GM23338 (cell line): ENCODE measurements at regions not wholly inside any gene's neighbourhood (a gene's known extent, or its start where the extent isn't known, plus 50 kb on each side); places are given as distances from the start of the nearest gene placed in this dataset.

Experiments used
- ATAC-seq: fragments of 200-7000 bp; cut with Tn5 transposase; 3 replicates; pipeline ENCODE4 v1.9.1; 2020
- DNase-seq: peaks from one replicate; pipeline ENCODE4 v3.0.0-alpha.2; 2015; ENCODE audit warnings: low spot score
- H2AFZ ChIP-seq: fragments of 200-600 bp; sonication (generic); 2 replicates; pipeline ENCODE4 v1.8.0; 2016; ENCODE audit warnings: antibody characterized with exemption, mild to moderate bottlenecking, moderate library complexity
- H3F3A ChIP-seq: fragments of 200-600 bp; sonication (generic); replicated peaks from 2 replicates; pipeline ENCODE4 v1.8.0; 2017; ENCODE audit warnings: antibody characterized with exemption, mixed run types, low read depth
- H3K27ac ChIP-seq: fragments of 200-600 bp; sonication (generic); 2 replicates; pipeline ENCODE4 v1.6.1; 2016; ENCODE audit warnings: low read depth
- H3K27me3 ChIP-seq: fragments of 200-600 bp; sonication (generic); 2 replicates; pipeline ENCODE4 v1.8.0; 2016; ENCODE audit warnings: mild to moderate bottlenecking, mixed run types, moderate library complexity; ENCODE audit not compliant: insufficient read depth
- H3K36me3 ChIP-seq: fragments of 200-600 bp; sonication (generic); 2 replicates; pipeline ENCODE4 v1.8.0; 2016; ENCODE audit warnings: mild to moderate bottlenecking; ENCODE audit not compliant: insufficient read depth
- H3K4me1 ChIP-seq: fragments of 200-600 bp; sonication (generic); 2 replicates; pipeline ENCODE4 v1.8.0; 2016; ENCODE audit warnings: mild to moderate bottlenecking, moderate library complexity; ENCODE audit not compliant: insufficient read depth
- H3K4me2 ChIP-seq: fragments of 200-600 bp; sonication (generic); 2 replicates; pipeline ENCODE4 v1.7.1; 2017; ENCODE audit warnings: mixed run types
- H3K4me3 ChIP-seq: fragments of 200-600 bp; sonication (generic); 2 replicates; pipeline ENCODE4 v1.6.1; 2016; ENCODE audit warnings: mixed run types
- H3K79me2 ChIP-seq: fragments of 200-600 bp; sonication (generic); replicated peaks from 2 replicates; pipeline ENCODE4 v1.8.0; 2017; ENCODE audit warnings: mild to moderate bottlenecking; ENCODE audit not compliant: insufficient read depth
- H3K9me2 ChIP-seq: fragments of 200-600 bp; sonication (generic); 2 replicates; pipeline ENCODE4 v1.8.0; 2017; ENCODE audit not compliant: insufficient read depth
- H4K20me1 ChIP-seq: fragments of 200-600 bp; sonication (generic); replicated peaks from 2 replicates; pipeline ENCODE4 v1.8.0; 2017; ENCODE audit warnings: mild to moderate bottlenecking; ENCODE audit not compliant: insufficient read depth
- H3K27ac Mint-ChIP-seq: 2 replicates; pipeline ENCODE4 v1.8.0; 2020; ENCODE audit warnings: inconsistent platforms, mild to moderate bottlenecking, moderate library complexity, mixed read lengths
- H3K27me3 Mint-ChIP-seq: 3 replicates; pipeline ENCODE4 v1.8.0; 2022; ENCODE audit warnings: low read depth, mild to moderate bottlenecking, moderate library complexity, mixed read lengths, inconsistent platforms; ENCODE audit not compliant: insufficient read depth, poor library complexity
- H3K36me3 Mint-ChIP-seq: 3 replicates; pipeline ENCODE4 v1.8.0; 2021; ENCODE audit warnings: low read depth, mild to moderate bottlenecking, inconsistent platforms, moderate library complexity, mixed read lengths
- H3K4me1 Mint-ChIP-seq: 3 replicates; pipeline ENCODE4 v1.8.0; 2020; ENCODE audit warnings: mild to moderate bottlenecking, inconsistent platforms, mixed read lengths
- H3K4me3 Mint-ChIP-seq: 3 replicates; pipeline ENCODE4 v1.8.0; 2021; ENCODE audit warnings: moderate library complexity, mild to moderate bottlenecking, inconsistent platforms, mixed read lengths
- H3K9me3 Mint-ChIP-seq: 3 replicates; pipeline ENCODE4 v1.8.0; 2020; ENCODE audit warnings: moderate library complexity, mild to moderate bottlenecking, inconsistent platforms, mixed read lengths
- CREB1 ChIP-seq: fragments of 250-450 bp; sonication (Bioruptor Pico); IDR thresholded peaks from 2 replicates; pipeline ENCODE4 v1.5.0; 2020; ENCODE audit warnings: low read depth, mild to moderate bottlenecking, moderate library complexity
- CTCF ChIP-seq, 2 experiments: fragments of 200-600 bp in 1 of 2; sonication (generic) in 1 of 2; conservative IDR thresholded peaks; 2 replicates each; pipeline versions ENCODE4 v1.5.1 to v1.6.1; 2016 to 2017; ENCODE audit warnings: antibody characterized with exemption in 2 of 2, low read depth in 2 of 2, mild to moderate bottlenecking in 2 of 2, moderate library complexity in 1 of 2
- ETS1 ChIP-seq: IDR thresholded peaks from 2 replicates; pipeline ENCODE4 v1.6.1; 2016; ENCODE audit warnings: antibody characterized with exemption
- EZH2 ChIP-seq: fragments of 200-600 bp; sonication (generic); IDR thresholded peaks from one replicate; pipeline ENCODE4 v1.8.0; 2017; ENCODE audit warnings: antibody characterized with exemption, mild to moderate bottlenecking, low read depth; ENCODE audit not compliant: unreplicated experiment
- EZH2phosphoT487 ChIP-seq: fragments of 200-600 bp; sonication (generic); IDR thresholded peaks from one replicate; pipeline ENCODE4 v1.8.1; 2018; ENCODE audit warnings: antibody characterized with exemption; ENCODE audit not compliant: unreplicated experiment
- JUNB ChIP-seq: IDR thresholded peaks from one replicate; pipeline ENCODE4 v1.6.1; 2016; ENCODE audit warnings: antibody characterized with exemption; ENCODE audit not compliant: unreplicated experiment
- NANOG ChIP-seq: IDR thresholded peaks from 2 replicates; pipeline ENCODE4 v1.6.1; 2016; ENCODE audit warnings: antibody characterized with exemption, borderline replicate concordance
- POLR2AphosphoS5 ChIP-seq: IDR thresholded peaks from 2 replicates; pipeline ENCODE4 v1.6.1; 2016; ENCODE audit warnings: antibody characterized with exemption, low read depth
- REST ChIP-seq: IDR thresholded peaks from one replicate; pipeline ENCODE4 v1.6.1; 2018; ENCODE audit warnings: antibody characterized with exemption; ENCODE audit not compliant: unreplicated experiment
- STAT1 ChIP-seq: IDR thresholded peaks from one replicate; pipeline ENCODE4 v1.6.1; 2016; ENCODE audit warnings: antibody characterized with exemption; ENCODE audit not compliant: unreplicated experiment
- ZNF114 ChIP-seq: fragments of 250-450 bp; sonication (Bioruptor Pico); IDR thresholded peaks from 2 replicates; pipeline ENCODE4 v1.5.0; 2020; ENCODE audit warnings: mild to moderate bottlenecking, moderate library complexity
- ZNF331 ChIP-seq: fragments of 250-450 bp; sonication (Bioruptor Pico); IDR thresholded peaks from 2 replicates; pipeline ENCODE4 v1.5.0; 2020; ENCODE audit warnings: low read depth, mild to moderate bottlenecking, moderate library complexity
- ZNF462 ChIP-seq: fragments of 250-450 bp; sonication (Bioruptor Pico); IDR thresholded peaks from 2 replicates; pipeline ENCODE4 v1.5.0; 2020; ENCODE audit warnings: mild to moderate bottlenecking, moderate library complexity

GRCh38 chr20:22958390-22958789 is 76.7 kb upstream of the SSTR4 start:
- H3K4me3 ChIP-seq = no peak overlapping the region
- no peaks in the 10 kb centered on the region for H3K79me2 ChIP-seq
- no peaks in the 10 kb centered on the region for H3K36me3 ChIP-seq
- H3K36me3 Mint-ChIP-seq = no peaks in the 10 kb centered on the region
- ATAC-seq = no peak
- H3K9me2 ChIP-seq = 0 out of 2 replicates have a peak, but pooled peaks cover 3% of the 10 kb centered on the region
- H3K27me3 Mint-ChIP-seq = peaks cover 1% of the 10 kb centered on the region
- H3K4me1 Mint-ChIP-seq = peaks cover 5% of the 10 kb centered on the region; the same call in 2 of the 3 replicates
- no peaks in the 10 kb centered on the region for H3K4me1 ChIP-seq
- H3K27ac Mint-ChIP-seq = no peak overlapping the region
- H3K4me3 Mint-ChIP-seq = no peak overlapping the region
- DNase-seq = no peak
- no peaks in the 10 kb centered on the region for H4K20me1 ChIP-seq
- H3K27me3 ChIP-seq = no peaks in the 10 kb centered on the region
- H2AFZ ChIP-seq = no peak overlapping the region
- TF ChIP-seq ZNF331 = no peak
- no peak for TF ChIP-seq EZH2
- TF ChIP-seq ZNF462 (CRISPR knock-in tag) = no peak
- no peak for TF ChIP-seq EZH2phosphoT487
- TF ChIP-seq JUNB = no peak
- no peak for TF ChIP-seq ZNF114
- no peak for TF ChIP-seq REST
- TF ChIP-seq STAT1 = no peak
- no peak for TF ChIP-seq POLR2AphosphoS5
- TF ChIP-seq CREB1 (CRISPR knock-in tag) = no peak
- no peak for TF ChIP-seq CTCF (conservative IDR thresholded peaks at IDR 0.05; ENCODE audit: low read depth in 2 of 2)
- TF ChIP-seq NANOG = no peak
- TF ChIP-seq ETS1 = no peak
- 0 out of 3 replicates have a peak, but pooled peaks cover 2% of the 10 kb centered on the region for H3K9me3 Mint-ChIP-seq
- no peaks in the 10 kb centered on the region for H3F3A ChIP-seq
- no peak overlapping the region for H3K27ac ChIP-seq
- no peak overlapping the region for H3K4me2 ChIP-seq
